HEK293T (cell line): ENCODE measurements at regions not wholly inside any gene's neighbourhood (a gene's known extent, or its start where the extent isn't known, plus 50 kb on each side); places are given as distances from the start of the nearest gene placed in this dataset.

ENCODE experiments used
- FOXK2 ChIP-seq: fragments of 450-650 bp; IDR thresholded peaks from 2 replicates; pipeline ENCODE4 v1.6.1; 2016; ENCODE audit warnings: mild to moderate bottlenecking
- FOXM1 ChIP-seq: fragments of 450-650 bp; IDR thresholded peaks from 2 replicates; pipeline ENCODE4 v1.6.1; 2017; ENCODE audit warnings: mild to moderate bottlenecking, borderline replicate concordance
- L3MBTL2 ChIP-seq: fragments of 450-650 bp; conservative IDR thresholded peaks from 2 replicates; pipeline ENCODE4 v1.6.1; 2016; ENCODE audit warnings: mild to moderate bottlenecking
- LEF1 ChIP-seq: fragments of 450-650 bp; IDR thresholded peaks from 2 replicates; pipeline ENCODE4 v1.6.1; 2017; ENCODE audit warnings: mild to moderate bottlenecking, borderline replicate concordance
- PKNOX1 ChIP-seq: fragments of 450-650 bp; IDR thresholded peaks from 2 replicates; pipeline ENCODE4 v1.6.1; 2016

GRCh38 chr7:86158111-86158510 is 485.6 kb upstream of the GRM3 start:
- TF ChIP-seq L3MBTL2: no peak
- TF ChIP-seq PKNOX1: no peak
- TF ChIP-seq LEF1: no peak
- TF ChIP-seq FOXM1: no peak
- no peak for TF ChIP-seq FOXK2
